ENCODE measurements at regions not wholly inside any gene's neighbourhood (a gene's known extent, or its start where the extent isn't known, plus 50 kb on each side); places are given as distances from the start of the nearest gene placed in this dataset.

DNA sequence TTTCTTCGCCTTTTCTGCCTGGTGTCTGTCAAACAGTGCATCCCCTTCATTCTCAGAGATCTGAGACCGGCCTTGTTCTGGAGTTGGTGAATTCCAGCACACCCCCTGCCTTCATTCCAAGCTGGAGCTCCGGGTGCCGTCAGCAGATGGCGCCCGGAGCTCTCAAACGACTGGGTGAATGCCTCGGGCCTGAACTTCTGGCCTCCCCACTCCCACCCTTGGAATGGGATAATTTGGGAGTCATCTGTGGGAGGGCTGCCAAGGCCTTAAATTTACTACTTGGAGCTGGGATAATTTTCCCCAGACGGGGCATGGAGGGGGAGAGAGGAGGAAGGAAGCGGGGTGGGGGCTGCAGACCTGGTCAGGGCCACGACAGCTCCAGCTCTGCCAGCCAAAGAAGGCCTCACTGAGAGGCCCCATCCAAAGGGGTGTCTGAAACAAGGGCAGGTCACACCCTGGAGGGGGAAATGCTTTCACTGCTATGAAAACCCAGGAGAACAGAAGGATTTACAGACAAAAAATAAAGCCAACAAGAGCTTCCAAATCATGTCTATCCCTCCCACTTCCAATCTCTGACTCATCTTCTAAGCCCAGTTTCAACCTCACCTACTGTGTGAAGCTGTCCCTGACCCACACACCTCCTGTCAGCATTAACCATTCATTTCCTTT, 187.9 kb downstream of the OPA1 start:
- TF ChIP-seq, protein P1, sequence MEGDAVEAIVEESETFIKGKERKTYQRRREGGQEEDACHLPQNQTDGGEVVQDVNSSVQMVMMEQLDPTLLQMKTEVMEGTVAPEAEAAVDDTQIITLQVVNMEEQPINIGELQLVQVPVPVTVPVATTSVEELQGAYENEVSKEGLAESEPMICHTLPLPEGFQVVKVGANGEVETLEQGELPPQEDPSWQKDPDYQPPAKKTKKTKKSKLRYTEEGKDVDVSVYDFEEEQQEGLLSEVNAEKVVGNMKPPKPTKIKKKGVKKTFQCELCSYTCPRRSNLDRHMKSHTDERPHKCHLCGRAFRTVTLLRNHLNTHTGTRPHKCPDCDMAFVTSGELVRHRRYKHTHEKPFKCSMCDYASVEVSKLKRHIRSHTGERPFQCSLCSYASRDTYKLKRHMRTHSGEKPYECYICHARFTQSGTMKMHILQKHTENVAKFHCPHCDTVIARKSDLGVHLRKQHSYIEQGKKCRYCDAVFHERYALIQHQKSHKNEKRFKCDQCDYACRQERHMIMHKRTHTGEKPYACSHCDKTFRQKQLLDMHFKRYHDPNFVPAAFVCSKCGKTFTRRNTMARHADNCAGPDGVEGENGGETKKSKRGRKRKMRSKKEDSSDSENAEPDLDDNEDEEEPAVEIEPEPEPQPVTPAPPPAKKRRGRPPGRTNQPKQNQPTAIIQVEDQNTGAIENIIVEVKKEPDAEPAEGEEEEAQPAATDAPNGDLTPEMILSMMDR (IDR thresholded peaks at IDR 0.05; ENCODE audit: borderline replicate concordance, extremely low read depth, low read length, poor library complexity, severe bottlenecking), result peak; percentile 68
- no peak for TF ChIP-seq EZH2 (IDR thresholded peaks at IDR 0.05; ENCODE audit: borderline replicate concordance, low read depth, low read length, severe bottlenecking)
